NT2/D1 (cell line): ENCODE measurements at regions not wholly inside any gene's neighbourhood (a gene's known extent, or its start where the extent isn't known, plus 50 kb on each side); places are given as distances from the start of the nearest gene placed in this dataset.

Source experiments
- SUZ12 ChIP-seq: IDR thresholded peaks from 2 replicates; pipeline ENCODE4 v1.6.1; 2011; ENCODE audit not compliant: insufficient read length, insufficient read depth; ENCODE audit errors: extremely low read depth
- YY1 ChIP-seq: IDR thresholded peaks from 2 replicates; pipeline ENCODE4 v1.6.1; 2011; ENCODE audit not compliant: insufficient read length, insufficient read depth
- ZNF274 ChIP-seq: IDR thresholded peaks from 2 replicates; pipeline ENCODE4 v1.6.1; 2011; ENCODE audit warnings: mild to moderate bottlenecking, low read depth, low read length

DNA sequence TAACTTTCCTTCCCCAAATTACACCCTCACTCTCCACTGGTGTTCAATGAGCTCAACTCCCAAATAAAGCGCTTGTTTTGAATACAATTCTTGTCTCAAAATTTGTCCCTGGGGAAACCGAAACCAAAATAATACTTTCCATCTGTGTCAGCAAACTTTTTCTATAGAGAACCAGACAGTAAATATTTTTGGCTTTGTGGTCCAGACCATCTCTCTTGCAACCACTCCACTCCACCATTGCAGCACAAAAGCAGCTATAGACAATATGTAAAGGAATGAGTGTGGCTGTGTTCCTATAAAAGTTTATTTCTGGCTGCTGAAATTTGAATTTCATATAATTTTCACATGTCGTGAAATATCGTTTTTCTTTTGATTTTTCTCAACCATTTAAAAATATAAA lies 84.6 kb upstream of the ERCC4 start:
- TF ChIP-seq ZNF274 (no peak), YY1 (no peak), SUZ12 (no peak)
